ENCODE measurements at regions not wholly inside any gene's neighbourhood (a gene's known extent, or its start where the extent isn't known, plus 50 kb on each side); places are given as distances from the start of the nearest gene placed in this dataset.

- DNase-seq = no peak
Observed at GRCh38 chr7:42617071-42617765, 294.7 kb downstream of the C7orf25 start.

- no peak for DNase-seq
Observed at GRCh38 chr7:42614636-42615035, 297.2 kb downstream of the C7orf25 start.

- no peak for DNase-seq
Observed at GRCh38 chr7:42611961-42612360, 299.9 kb downstream of the C7orf25 start.

- no peak for DNase-seq
Observed at GRCh38 chr7:42611289-42611928, 300.5 kb downstream of the C7orf25 start.

- no peak for DNase-seq
Observed at GRCh38 chr7:42606193-42606905, 305.5 kb downstream of the C7orf25 start.

GRCh38 chr7:42605406-42606192 is 306.3 kb downstream of the C7orf25 start:
- no peak for DNase-seq

- no peak for DNase-seq
Observed at GRCh38 chr7:42603496-42603895, 308.4 kb downstream of the C7orf25 start.

GRCh38 chr7:42597300-42597699 is 314.6 kb downstream of the C7orf25 start:
- no peak for DNase-seq

GRCh38 chr7:42596737-42597136 is 315.1 kb downstream of the C7orf25 start:
- DNase-seq = no peak

GRCh38 chr7:42593860-42594259 is 318.0 kb downstream of the C7orf25 start:
- DNase-seq = no peak

GRCh38 chr7:42590771-42591310 is 321.0 kb downstream of the C7orf25 start:
- DNase-seq = no peak

GRCh38 chr7:42588876-42589275 is 323.0 kb downstream of the C7orf25 start:
- no peak for DNase-seq

- DNase-seq = no peak
Observed at GRCh38 chr7:42587806-42588205, 324.1 kb downstream of the C7orf25 start.

- no peak for DNase-seq
Observed at GRCh38 chr7:42580061-42580460, 331.8 kb downstream of the C7orf25 start.

- DNase-seq = no peak
Observed at GRCh38 chr7:42575171-42575570, 336.7 kb downstream of the C7orf25 start.

- no peak for DNase-seq
Observed at GRCh38 chr7:42574685-42575084, 337.2 kb downstream of the C7orf25 start.

- no peak for DNase-seq
Observed at GRCh38 chr7:42573881-42574672, 337.1 kb upstream of the GLI3 start.

- no peak for DNase-seq
Observed at GRCh38 chr7:42572561-42572960, 335.6 kb upstream of the GLI3 start.

- DNase-seq = no peak
Observed at GRCh38 chr7:42572056-42572455, 335.0 kb upstream of the GLI3 start.

- DNase-seq = no peak
Observed at GRCh38 chr7:42570944-42571343, 333.9 kb upstream of the GLI3 start.

GRCh38 chr7:42567051-42567450 is 330.0 kb upstream of the GLI3 start:
- no peak for DNase-seq

GRCh38 chr7:42561797-42562196 is 324.8 kb upstream of the GLI3 start:
- DNase-seq = no peak

All from CD4-positive, alpha-beta T cell treated with Interleukin-4 for 4 hours (primary cell).